Body of pancreas (tissue), 4 donors: ENCODE measurements at regions not wholly inside any gene's neighbourhood (a gene's known extent, or its start where the extent isn't known, plus 50 kb on each side); places are given as distances from the start of the nearest gene placed in this dataset.

Source experiments
- ATAC-seq: fragments of 150-250 bp; one replicate; pipeline ENCODE4 v1.9.1; 2016
- DNase-seq, 4 donors: peaks; one replicate each; pipeline ENCODE4 v3.0.0-alpha.2; 2019
- H3K27ac ChIP-seq, 4 donors: fragments of 200-600 bp; sonication (generic); 1 replicate in 3 of 4; 2 replicates in 1 of 4; pipeline versions ENCODE4 v1.5.1 to v1.6.1; 2016 to 2019; ENCODE audit warnings: mild to moderate bottlenecking in 1 of 4, mixed read lengths in 1 of 4, moderate library complexity in 1 of 4
- H3K27me3 ChIP-seq, 2 donors: fragments of 200-600 bp; sonication (generic); one replicate each; pipeline ENCODE4 v1.6.0; 2016; ENCODE audit warnings: mild to moderate bottlenecking in 1 of 2
- H3K36me3 ChIP-seq, 2 donors: fragments of 200-600 bp; sonication (generic); replicated peaks in 1 of 2; 2 replicates each; pipeline ENCODE4 v1.5.1; 2016; ENCODE audit warnings: low read depth in 2 of 2; ENCODE audit not compliant: insufficient read depth in 1 of 2
- H3K4me1 ChIP-seq: fragments of 200-600 bp; sonication (generic); one replicate; pipeline ENCODE4 v1.6.0; 2016
- H3K4me3 ChIP-seq, 2 donors: fragments of 200-600 bp; sonication (generic); 1 replicate in 1 of 2; 2 replicates in 1 of 2; pipeline ENCODE4 v1.5.1; 2016 to 2019
- H3K9me3 ChIP-seq, 3 donors: fragments of 200-600 bp; sonication (generic); 1 replicate in 2 of 3; 2 replicates in 1 of 3; pipeline ENCODE4 v1.5.1; 2016
- CTCF ChIP-seq, 7 experiments: fragments of 450-650 bp in 4 of 7; fragments of 200-600 bp in 3 of 7; sonication (generic) in 3 of 7; IDR thresholded peaks; one replicate each; pipeline ENCODE4 v1.5.1; 2016 to 2019; ENCODE audit warnings: antibody characterized with exemption in 7 of 7
- POLR2A ChIP-seq, 3 donors: fragments of 450-650 bp; IDR thresholded peaks; one replicate each; pipeline ENCODE4 v1.6.1; 2016; ENCODE audit warnings: antibody characterized with exemption in 3 of 3, mild to moderate bottlenecking in 2 of 3
- WGBS, 2 donors: methylation state at CpG; one replicate each; pipeline ENCODE4 v1.1.5; 2017; 5-methylcytosine and 5-hydroxymethylcytosine counted together
- intact Hi-C: fragments of 100-400 bp; cut with DNase I; formaldehyde crosslinking; loops from one replicate; pipeline ENCODE4 v1.15.1; 2023

GRCh38 chr10:128574581-128575210 lies 448.5 kb upstream of the MKI67 start:
- WGBS, 2 donors: 57 to 58% methylated on average over 16 of the region's 16 CpGs

GRCh38 chr10:128575761-128576160 lies 449.5 kb upstream of the MKI67 start:
- Histone ChIP-seq H3K9me3 (no peaks in the 10 kb centered on the region), H3K27me3 (no peaks in the 10 kb centered on the region), H3K4me1 (no peaks in the 10 kb centered on the region), H3K4me3 (no peak overlapping the region), H3K27ac (no peak overlapping the region), H3K36me3 (no peaks in the 10 kb centered on the region)
- no peak for DNase-seq
- intact Hi-C loops: no loop called here
- ATAC-seq: no peak
- TF ChIP-seq POLR2A (IDR thresholded peaks at IDR 0.05) (no peak), CTCF (IDR thresholded peaks at IDR 0.05) (no peak)
- 63 to 78% methylated on average over 2 of the region's 2 CpGs for WGBS, 2 donors

More at GRCh38 chr10:128574581-128575210, 448.5 kb upstream of the MKI67 start:
- ATAC-seq (no peak), DNase-seq (no peak)
- H3K27ac ChIP-seq: no peak overlapping the region
- no peaks in the 10 kb centered on the region for H3K4me1 ChIP-seq
- no peaks in the 10 kb centered on the region for H3K36me3 ChIP-seq
- H3K9me3 ChIP-seq: no peaks in the 10 kb centered on the region
- H3K4me3 ChIP-seq: no peak overlapping the region
- intact Hi-C loops: no loop called here
- TF ChIP-seq POLR2A (IDR thresholded peaks at IDR 0.05) (no peak), CTCF (IDR thresholded peaks at IDR 0.05) (no peak)
- no peaks in the 10 kb centered on the region for H3K27me3 ChIP-seq

GRCh38 chr10:128576336-128576735 lies 450.1 kb upstream of the MKI67 start:
- intact Hi-C loops: no loop called here
- Histone ChIP-seq H3K27me3 (no peaks in the 10 kb centered on the region), H3K4me3 (no peak overlapping the region), H3K27ac (no peak overlapping the region), H3K9me3 (no peaks in the 10 kb centered on the region), H3K4me1 (no peaks in the 10 kb centered on the region), H3K36me3 (no peaks in the 10 kb centered on the region)
- ATAC-seq (no peak), DNase-seq (no peak)
- TF ChIP-seq CTCF (IDR thresholded peaks at IDR 0.05): no peak
- no peak for TF ChIP-seq POLR2A (IDR thresholded peaks at IDR 0.05)
- WGBS, 2 donors: 84 to 86% methylated on average over 11 of the region's 11 CpGs

GRCh38 chr10:128576943-128577670 lies 450.9 kb upstream of the MKI67 start:
- no peaks in the 10 kb centered on the region for H3K4me1 ChIP-seq
- 64 to 66% methylated on average over 11 of the region's 11 CpGs for WGBS, 2 donors
- H3K4me3 ChIP-seq: no peak overlapping the region
- TF ChIP-seq POLR2A (IDR thresholded peaks at IDR 0.05): no peak
- TF ChIP-seq CTCF (IDR thresholded peaks at IDR 0.05): no peak
- H3K27me3 ChIP-seq: no peaks in the 10 kb centered on the region
- H3K27ac ChIP-seq: no peak overlapping the region
- ATAC-seq: no peak
- no peak for DNase-seq
- intact Hi-C loops: no loop called here
- no peaks in the 10 kb centered on the region for H3K9me3 ChIP-seq
- no peaks in the 10 kb centered on the region for H3K36me3 ChIP-seq
